GM21367 (cell line): ENCODE measurements at regions not wholly inside any gene's neighbourhood (a gene's known extent, or its start where the extent isn't known, plus 50 kb on each side); places are given as distances from the start of the nearest gene placed in this dataset.
"Not testable (repeated sequence)": the region's sequence is repeated elsewhere in the genome, so short reads cannot be mapped to it uniquely, and the experiment has no call there.

ENCODE experiments used
- ATAC-seq: cut with Tn5 transposase; IDR thresholded peaks from one replicate; pipeline ENCODE4 v1.9.1; 2021; ENCODE audit not compliant: unreplicated experiment

DNA sequence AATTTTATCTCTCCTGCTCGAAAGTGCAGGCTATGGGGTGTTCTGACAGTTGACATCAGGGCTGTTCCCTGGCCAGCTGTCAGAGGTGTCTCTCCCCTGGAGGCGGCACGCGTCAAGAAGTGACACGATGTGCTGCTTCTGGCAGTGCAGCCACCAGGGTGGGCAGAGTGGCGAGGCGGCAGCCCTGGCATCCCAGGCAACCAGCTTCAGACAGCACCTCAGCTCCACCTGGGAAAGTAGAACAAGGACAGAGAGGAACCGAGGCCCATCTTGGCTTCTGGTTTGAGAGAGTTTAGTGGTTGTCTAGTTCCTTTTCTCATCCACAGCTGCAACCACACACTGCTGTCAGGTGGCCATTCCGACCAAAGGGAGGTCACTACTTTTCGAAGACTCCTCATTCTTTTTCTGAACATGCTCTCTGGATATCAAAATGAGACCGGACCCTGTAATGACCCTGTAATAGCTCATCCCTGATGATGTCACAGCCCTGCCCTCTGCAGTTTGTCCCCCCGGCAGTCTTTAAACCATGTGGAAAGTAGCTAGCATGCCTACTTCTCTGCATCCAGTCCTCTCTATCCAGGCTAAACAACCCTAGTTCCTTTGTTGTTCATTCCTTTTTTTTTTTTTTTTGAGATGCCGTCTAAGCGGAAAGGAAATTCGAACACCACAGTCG lies 381.0 kb upstream of the NRP1 start:
- no peak for ATAC-seq

DNA sequence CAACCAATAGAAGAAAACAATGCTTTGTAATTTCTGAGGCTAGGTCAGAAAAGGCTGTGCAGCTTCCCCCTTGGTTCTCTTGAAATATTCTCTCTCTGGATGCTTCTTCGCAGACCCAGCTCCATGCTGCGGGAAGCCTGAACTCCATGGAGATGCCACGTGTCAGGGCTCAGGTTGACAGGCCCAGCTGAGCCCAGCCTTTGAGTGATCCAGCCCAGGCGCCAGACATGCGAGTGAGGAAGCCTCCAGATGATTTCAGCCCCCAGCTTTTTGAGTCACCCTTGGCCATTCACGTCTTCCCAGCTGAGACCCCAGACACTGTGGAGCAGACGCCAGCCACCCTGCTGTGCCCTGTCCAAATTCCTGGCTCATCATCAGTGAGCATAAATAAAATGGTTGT lies 378.4 kb upstream of the NRP1 start:
- ATAC-seq, result no peak

GRCh38 chr10:33710006-33710405 lies 375.5 kb upstream of the NRP1 start:
- ATAC-seq, result no peak

DNA sequence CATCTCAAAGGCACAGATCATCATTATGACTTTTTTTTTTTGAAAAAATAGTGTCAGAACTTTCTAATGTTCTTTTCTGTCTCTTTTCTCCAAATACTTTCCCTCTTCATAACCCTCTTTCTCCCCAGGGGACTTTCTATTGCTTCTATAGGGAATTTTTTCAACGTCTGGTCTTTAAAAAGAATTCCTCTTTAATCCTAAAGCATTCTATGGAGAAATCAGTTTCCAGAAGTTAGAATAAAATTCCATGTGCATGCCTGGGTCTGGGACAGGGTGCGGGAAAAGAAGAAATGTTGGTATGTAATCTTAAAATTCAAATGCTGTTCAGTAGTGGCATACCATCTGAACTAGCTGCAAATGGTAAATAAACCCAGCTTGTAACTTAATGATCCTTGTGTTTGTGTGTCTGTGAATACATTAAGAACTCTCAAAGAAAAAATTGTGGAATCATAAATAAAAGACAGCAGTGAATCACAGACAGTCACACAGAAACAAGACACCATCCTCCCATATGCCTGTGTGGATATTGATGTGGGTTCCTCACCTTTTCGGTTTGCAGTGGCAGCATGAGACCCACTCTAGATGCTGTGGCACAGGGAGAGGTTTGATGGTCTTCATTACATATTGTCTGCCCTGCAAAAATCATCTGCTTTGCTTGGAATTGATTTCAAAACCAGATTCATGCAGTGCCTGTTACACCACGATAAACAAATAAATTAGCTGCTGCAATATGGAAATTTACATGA lies 374.7 kb upstream of the NRP1 start:
- no peak for ATAC-seq

DNA sequence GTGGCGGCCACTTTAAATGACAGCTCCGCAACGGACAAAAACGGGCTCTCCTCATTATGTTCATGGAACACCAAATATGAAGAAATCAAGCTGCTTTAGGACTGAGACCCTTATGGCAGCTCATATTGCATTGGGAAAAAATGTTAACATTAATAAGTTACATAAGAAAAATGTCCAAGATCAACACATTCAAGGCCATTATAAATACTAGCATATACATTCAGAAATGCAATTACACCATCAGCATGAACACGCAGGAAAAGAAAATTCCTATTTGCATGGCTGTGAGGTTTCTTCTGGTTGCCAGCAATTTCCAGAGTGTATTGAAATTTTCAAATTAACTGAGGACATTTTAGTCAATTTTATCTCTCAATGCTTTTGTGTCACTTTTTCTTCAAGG lies 374.1 kb upstream of the NRP1 start:
- ATAC-seq, result no peak

- ATAC-seq, result no peak
Measured at GRCh38 chr10:33706746-33707145, 372.3 kb upstream of the NRP1 start.

DNA sequence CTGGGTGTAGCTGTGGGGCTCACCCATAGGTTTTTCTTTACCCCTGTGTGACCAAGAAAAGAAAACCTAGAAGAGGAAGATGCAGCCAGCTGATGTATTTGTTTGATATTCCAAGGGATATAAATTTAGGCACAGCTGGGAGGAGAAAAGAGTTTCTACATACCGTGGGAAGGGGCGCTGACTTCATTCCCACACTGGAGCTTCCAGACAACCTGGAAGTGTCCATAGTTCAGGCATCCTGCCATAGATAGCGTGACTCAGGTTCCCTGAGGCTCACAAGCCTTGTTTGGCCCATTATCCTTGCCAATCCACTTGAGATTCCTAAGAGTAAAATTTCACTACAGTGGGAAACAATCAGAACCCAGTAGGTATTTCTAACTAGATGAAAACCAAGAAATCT lies 371.7 kb upstream of the NRP1 start:
- no peak for ATAC-seq

DNA sequence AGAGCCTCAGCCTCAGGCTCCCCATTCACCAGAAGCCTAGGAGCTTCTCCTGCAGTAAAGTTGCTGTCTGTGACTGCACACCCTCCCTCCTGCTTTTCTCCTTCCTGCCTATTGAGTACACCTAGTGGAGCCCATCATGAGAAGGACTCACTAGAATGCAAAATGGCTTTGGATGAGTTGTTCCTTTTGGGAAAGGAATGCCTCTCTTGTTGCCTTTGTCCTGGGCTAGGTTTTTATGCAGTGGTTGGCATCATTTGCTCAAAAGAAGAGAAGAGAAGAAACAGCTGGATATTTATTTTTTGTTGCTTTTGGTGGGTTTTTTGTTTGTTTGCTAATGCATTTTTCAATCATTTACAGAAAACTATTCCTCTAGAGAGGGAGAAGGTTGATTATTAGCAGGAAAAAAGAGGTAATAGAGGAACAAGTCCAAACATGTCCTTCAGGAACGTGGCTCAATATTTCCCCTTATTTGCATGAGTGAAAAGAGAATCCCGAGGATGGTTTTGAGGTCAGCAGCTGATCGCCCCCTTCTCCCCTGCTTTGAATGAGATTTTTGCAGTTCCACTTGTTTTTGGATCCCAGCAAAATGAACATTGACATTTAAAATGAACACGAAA lies 369.9 kb upstream of the NRP1 start:
- ATAC-seq, result no peak

- no peak for ATAC-seq
Measured at GRCh38 chr10:33703501-33704213, 369.2 kb upstream of the NRP1 start.

GRCh38 chr10:33698033-33698432 lies 363.6 kb upstream of the NRP1 start:
- no peak for ATAC-seq

- no peak for ATAC-seq
Measured at GRCh38 chr10:33697016-33697415, 362.5 kb upstream of the NRP1 start.

- ATAC-seq, result no peak
Measured at GRCh38 chr10:33695536-33695935, 361.1 kb upstream of the NRP1 start.

GRCh38 chr10:33690536-33690935 lies 356.1 kb upstream of the NRP1 start:
- not testable (repeated sequence) for ATAC-seq

GRCh38 chr10:33688506-33688905 lies 354.0 kb upstream of the NRP1 start:
- no peak for ATAC-seq

DNA sequence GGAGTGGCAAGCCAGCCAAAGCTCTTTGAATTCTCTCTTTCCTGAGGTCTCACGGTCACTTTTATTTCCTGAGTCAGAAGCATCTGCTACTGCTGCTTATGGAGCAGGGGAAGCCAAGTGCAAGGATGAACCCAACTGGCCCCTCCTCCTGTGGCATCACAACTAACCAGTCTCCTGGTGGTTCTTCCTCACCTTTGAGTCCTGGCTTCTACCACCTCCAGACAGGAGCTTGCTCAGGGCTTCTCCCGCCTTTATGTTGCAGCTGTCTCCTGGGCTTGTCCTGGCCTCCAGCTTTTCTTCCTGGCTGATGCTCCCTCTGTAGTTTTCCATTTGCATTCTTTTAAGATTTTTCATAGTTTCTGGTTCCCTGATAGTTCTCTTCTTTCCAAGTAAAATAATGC lies 349.7 kb upstream of the NRP1 start:
- no peak for ATAC-seq

DNA sequence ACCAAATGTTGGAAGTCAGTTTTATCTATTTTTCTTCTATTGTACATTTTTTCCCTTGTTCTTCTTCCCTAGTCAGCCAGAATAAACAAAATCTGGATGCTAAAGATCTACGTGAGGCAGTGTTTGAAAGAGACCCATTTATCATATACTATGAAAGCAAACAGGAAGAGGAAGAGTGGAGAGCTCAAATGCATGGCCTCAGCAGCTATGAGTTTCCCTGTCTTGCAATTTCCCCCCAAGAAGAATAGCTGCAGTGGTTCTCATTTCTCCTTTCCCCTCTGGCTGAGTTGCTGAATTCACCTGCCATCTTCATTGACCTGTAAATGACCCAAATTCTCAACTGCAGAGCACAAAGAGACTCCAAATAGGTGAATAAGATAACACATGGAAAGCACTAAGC lies 347.1 kb upstream of the NRP1 start:
- no peak for ATAC-seq

DNA sequence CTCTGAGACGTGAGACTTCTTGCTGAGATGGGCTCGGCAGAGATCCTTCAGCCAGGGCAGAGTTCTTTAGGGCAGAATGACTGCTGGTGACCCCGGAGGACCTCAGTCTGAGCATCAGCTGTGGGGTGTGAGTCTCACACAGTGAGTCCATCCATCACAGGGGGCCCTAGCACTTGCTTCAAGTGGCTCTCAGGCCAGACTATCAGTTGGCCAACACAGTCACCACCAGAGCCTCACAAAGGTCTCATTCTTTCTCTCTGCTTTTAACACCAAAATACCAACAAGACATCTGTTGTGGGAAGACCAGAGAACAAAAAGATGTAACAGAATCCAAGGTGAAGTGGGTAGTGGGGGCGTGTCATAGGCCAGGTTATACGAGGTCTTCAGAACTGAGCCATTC lies 345.6 kb upstream of the NRP1 start:
- ATAC-seq, result no peak

- ATAC-seq, result no peak
Measured at GRCh38 chr10:33676606-33677339, 342.3 kb upstream of the NRP1 start.

DNA sequence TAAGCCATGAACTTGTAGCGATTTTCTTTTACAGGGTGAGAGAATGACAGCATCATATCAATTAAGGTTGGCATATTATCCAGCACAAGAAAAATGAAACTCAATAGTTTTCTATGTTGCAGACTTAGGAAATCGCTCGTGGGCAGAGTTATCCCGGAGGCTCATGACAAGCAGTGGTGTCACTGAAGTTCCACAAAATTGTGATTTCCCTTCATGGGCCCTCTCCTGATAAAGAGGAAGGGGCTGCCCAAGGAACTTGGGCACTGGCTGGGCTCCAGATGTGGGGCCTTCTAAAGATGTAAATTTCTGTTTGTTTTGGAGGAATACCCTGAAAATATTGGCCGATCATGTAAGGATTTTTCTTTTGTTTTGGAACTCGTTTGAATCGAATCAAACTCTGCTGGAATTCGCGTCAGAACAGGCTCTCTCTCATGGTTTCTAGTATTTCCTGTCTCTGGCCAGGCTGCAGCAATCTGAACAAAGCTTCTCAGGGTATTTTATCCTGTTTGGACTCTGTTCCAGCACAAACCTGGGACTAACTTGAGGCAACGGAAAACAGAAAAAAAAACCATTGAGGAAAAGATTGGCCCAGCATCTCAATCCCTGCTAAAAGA lies 340.6 kb upstream of the NRP1 start:
- no peak for ATAC-seq

DNA sequence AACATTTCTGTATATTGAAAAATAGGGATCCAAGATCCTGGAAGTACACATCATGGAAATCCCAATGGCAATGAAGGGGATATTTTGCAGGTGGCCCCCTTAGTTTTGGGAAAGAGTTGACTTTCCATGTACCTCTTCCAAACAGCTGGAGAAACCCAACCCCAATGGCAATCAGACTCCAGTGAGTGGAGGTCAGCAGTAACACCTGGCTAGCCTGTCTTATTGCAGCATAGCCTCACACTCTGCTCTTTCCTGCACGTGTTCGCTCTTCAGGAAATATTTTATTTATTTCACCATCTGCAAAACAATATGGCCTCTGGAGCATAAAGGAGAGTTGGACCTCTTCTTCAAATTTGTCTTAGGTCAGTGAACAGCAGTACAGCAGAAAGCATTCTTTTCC lies 340.0 kb upstream of the NRP1 start:
- no peak for ATAC-seq
